Thyroid gland (tissue), 4 donors: ENCODE measurements at regions not wholly inside any gene's neighbourhood (a gene's known extent, or its start where the extent isn't known, plus 50 kb on each side); places are given as distances from the start of the nearest gene placed in this dataset.

Source experiments
- CTCF ChIP-seq, 6 experiments: fragments of 200-600 bp in 3 of 6; fragments of 450-650 bp in 3 of 6; sonication (generic) in 3 of 6; IDR thresholded peaks; one replicate each; pipeline ENCODE4 v1.5.1; 2016 to 2019; ENCODE audit warnings: antibody characterized with exemption in 6 of 6, mild to moderate bottlenecking in 2 of 6, inconsistent platforms in 1 of 6, moderate library complexity in 1 of 6
- POLR2A ChIP-seq, 2 donors: fragments of 450-650 bp; IDR thresholded peaks; one replicate each; pipeline ENCODE4 v1.6.1; 2017; ENCODE audit warnings: antibody characterized with exemption in 2 of 2, mild to moderate bottlenecking in 2 of 2, moderate library complexity in 1 of 2

GRCh38 chr2:139259422-139260051 lies 479.3 kb upstream of the NXPH2 start:
- TF ChIP-seq CTCF (IDR thresholded peaks at IDR 0.05) = no peak
- TF ChIP-seq POLR2A (IDR thresholded peaks at IDR 0.05) = no peak
